Erythroblast (primary cell): ENCODE measurements at regions not wholly inside any gene's neighbourhood (a gene's known extent, or its start where the extent isn't known, plus 50 kb on each side); places are given as distances from the start of the nearest gene placed in this dataset.

Experiments
- GATA1 ChIP-seq: IDR thresholded peaks from 2 replicates; pipeline ENCODE4 v1.6.1; 2011; ENCODE audit warnings: low read depth, mild to moderate bottlenecking, control low read depth, low read length, moderate library complexity
- POLR2A ChIP-seq: IDR thresholded peaks from 2 replicates; pipeline ENCODE4 v1.6.1; 2011; ENCODE audit warnings: mild to moderate bottlenecking, low read length

GRCh38 chr2:21361384-21361783 is 237.6 kb downstream of the TDRD15 start:
- no peak for TF ChIP-seq POLR2A
- no peak for TF ChIP-seq GATA1
